Glutamatergic neuron (in vitro differentiated cells): ENCODE measurements at regions not wholly inside any gene's neighbourhood (a gene's known extent, or its start where the extent isn't known, plus 50 kb on each side); places are given as distances from the start of the nearest gene placed in this dataset.

Experiments
- DNase-seq: peaks from one replicate; pipeline ENCODE4 v3.0.0; 2022
- H3K27ac Mint-ChIP-seq: one replicate; pipeline ENCODE4 v1.8.0; 2020; ENCODE audit warnings: mild to moderate bottlenecking, mixed read lengths, inconsistent platforms; ENCODE audit not compliant: unreplicated experiment
- H3K27me3 Mint-ChIP-seq: one replicate; pipeline ENCODE4 v1.8.0; 2020; ENCODE audit warnings: mild to moderate bottlenecking, moderate library complexity, mixed read lengths, inconsistent platforms; ENCODE audit not compliant: unreplicated experiment
- H3K36me3 Mint-ChIP-seq: one replicate; pipeline ENCODE4 v1.8.0; 2020; ENCODE audit warnings: mild to moderate bottlenecking, mixed read lengths, inconsistent platforms; ENCODE audit not compliant: unreplicated experiment
- H3K4me1 Mint-ChIP-seq: one replicate; pipeline ENCODE4 v1.8.0; 2020; ENCODE audit warnings: mild to moderate bottlenecking, low read depth, mixed read lengths, inconsistent platforms; ENCODE audit not compliant: unreplicated experiment
- H3K4me3 Mint-ChIP-seq: one replicate; pipeline ENCODE4 v1.8.0; 2020; ENCODE audit warnings: mild to moderate bottlenecking, mixed read lengths, inconsistent platforms; ENCODE audit not compliant: unreplicated experiment
- H3K9me3 Mint-ChIP-seq: one replicate; pipeline ENCODE4 v1.8.0; 2020; ENCODE audit warnings: mild to moderate bottlenecking, moderate library complexity, mixed read lengths, inconsistent platforms; ENCODE audit not compliant: unreplicated experiment
- CTCF ChIP-seq: fragments of 200-600 bp; sonication (generic); IDR thresholded peaks from one replicate; pipeline ENCODE4 v1.5.0; 2021; ENCODE audit not compliant: partially characterized antibody, unreplicated experiment

GRCh38 chr4:187171706-187172339 is 448.2 kb upstream of the FAT1 start:
- no peaks in the 10 kb centered on the region for H3K27me3 Mint-ChIP-seq
- DNase-seq = no peak
- no peaks in the 10 kb centered on the region for H3K36me3 Mint-ChIP-seq
- TF ChIP-seq CTCF = no peak
- H3K9me3 Mint-ChIP-seq = peaks cover 2% of the 10 kb centered on the region
- H3K27ac Mint-ChIP-seq = no peak overlapping the region
- peaks cover 12% of the 10 kb centered on the region for H3K4me1 Mint-ChIP-seq
- no peak overlapping the region for H3K4me3 Mint-ChIP-seq

- TF ChIP-seq CTCF = no peak
- no peaks in the 10 kb centered on the region for H3K27me3 Mint-ChIP-seq
- DNase-seq = no peak
- peaks cover 2% of the 10 kb centered on the region for H3K9me3 Mint-ChIP-seq
- peaks cover 12% of the 10 kb centered on the region for H3K4me1 Mint-ChIP-seq
- H3K27ac Mint-ChIP-seq = no peak overlapping the region
- H3K36me3 Mint-ChIP-seq = no peaks in the 10 kb centered on the region
- H3K4me3 Mint-ChIP-seq = no peak overlapping the region
These were observed 448.7 kb upstream of the FAT1 start for GRCh38 chr4:187172340-187172761.

DNA sequence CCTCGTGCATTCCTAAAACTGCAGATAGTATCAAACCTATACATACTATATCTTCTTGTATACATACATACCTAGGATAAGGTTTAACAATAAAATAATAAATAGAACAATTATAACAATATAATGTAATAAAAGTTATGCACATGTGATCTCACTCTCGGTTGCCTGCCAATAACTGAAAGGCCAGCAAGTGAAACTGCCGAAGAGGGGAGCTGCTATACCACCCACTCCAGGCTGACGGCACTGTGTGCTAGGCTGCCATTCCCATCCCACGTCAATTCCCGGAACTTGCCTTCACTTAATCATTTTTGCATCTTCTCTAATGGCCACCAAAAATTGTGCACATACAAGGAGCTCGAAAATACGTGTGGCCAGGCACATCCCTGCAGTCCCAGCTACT is 451.1 kb upstream of the FAT1 start:
- Mint-ChIP-seq H3K9me3 (peaks cover 2% of the 10 kb centered on the region), H3K27me3 (no peaks in the 10 kb centered on the region)

GRCh38 chr4:187175197-187175596 is 451.5 kb upstream of the FAT1 start:
- Mint-ChIP-seq H3K36me3 (no peaks in the 10 kb centered on the region), H3K27me3 (no peaks in the 10 kb centered on the region), H3K9me3 (peaks cover 2% of the 10 kb centered on the region), H3K27ac (no peak overlapping the region), H3K4me1 (peaks cover 29% of the 10 kb centered on the region), H3K4me3 (no peak overlapping the region)
- DNase-seq = no peak
- TF ChIP-seq CTCF = no peak

More for the DNA sequence above, 451.1 kb upstream of the FAT1 start:
- DNase-seq = no peak
- Mint-ChIP-seq H3K36me3 (no peaks in the 10 kb centered on the region), H3K27ac (no peak overlapping the region), H3K4me3 (no peak overlapping the region), H3K4me1 (peaks cover 26% of the 10 kb centered on the region)
- no peak for TF ChIP-seq CTCF

DNA sequence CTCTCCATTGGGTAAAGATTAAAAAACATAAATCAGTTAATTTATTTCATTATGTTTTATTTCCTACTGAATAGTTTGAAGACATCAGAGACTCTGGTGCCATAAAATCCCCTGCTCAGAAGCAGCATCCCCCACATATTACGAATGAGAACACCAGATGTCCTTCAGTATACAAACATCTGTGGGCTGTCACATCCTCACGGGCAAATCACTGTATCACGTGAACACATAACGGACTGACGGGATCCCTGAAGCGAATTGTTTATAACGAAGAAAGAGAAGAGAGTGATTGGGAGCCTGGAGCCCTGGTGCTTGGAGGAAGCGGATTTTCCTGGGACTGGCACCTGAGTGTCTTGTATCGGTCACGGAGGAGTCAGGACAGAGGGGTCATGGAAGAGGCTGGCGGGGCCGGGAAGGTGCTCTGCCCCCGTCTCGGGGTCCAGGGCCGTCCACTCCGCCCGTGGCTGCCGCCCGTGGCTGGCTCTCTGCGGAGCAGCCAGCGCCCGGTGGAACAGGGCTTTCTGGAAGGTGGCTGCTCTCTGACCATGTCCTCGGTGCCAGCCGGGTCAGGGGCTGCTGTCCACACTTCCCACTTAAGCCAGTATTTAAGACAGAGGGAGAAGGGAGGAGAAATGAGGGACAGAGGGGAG is 452.7 kb upstream of the FAT1 start:
- no peaks in the 10 kb centered on the region for H3K27me3 Mint-ChIP-seq
- no peaks in the 10 kb centered on the region for H3K36me3 Mint-ChIP-seq
- H3K9me3 Mint-ChIP-seq = peaks cover 2% of the 10 kb centered on the region
- no peak overlapping the region for H3K4me3 Mint-ChIP-seq
- H3K4me1 Mint-ChIP-seq = peaks cover 29% of the 10 kb centered on the region
- TF ChIP-seq CTCF = no peak
- DNase-seq = no peak
- H3K27ac Mint-ChIP-seq = peak overlapping the region; percentile 63
